ENCODE measurements at regions not wholly inside any gene's neighbourhood (a gene's known extent, or its start where the extent isn't known, plus 50 kb on each side); places are given as distances from the start of the nearest gene placed in this dataset.

- Histone ChIP-seq H3K9me3 (replicated peaks; ENCODE audit: control insufficient read depth, insufficient read depth, low read length) (no peaks in the 10 kb centered on the region), H3K36me3 (ENCODE audit: control insufficient read depth in 2 of 2, extremely low read depth in 1 of 2, insufficient read depth in 2 of 2, low read length in 2 of 2) (no peaks in the 10 kb centered on the region), H3K27ac (ENCODE audit: insufficient read depth, low read depth, low read length) (no peak overlapping the region), H3K79me2 (ENCODE audit: control insufficient read depth, insufficient read depth, low read length) (no peaks in the 10 kb centered on the region), H3K27me3 (ENCODE audit: control insufficient read depth in 2 of 2, insufficient read depth in 2 of 2, low read length in 2 of 2) (no peaks in the 10 kb centered on the region), H3K4me3 (replicated peaks in 1 of 3; ENCODE audit: insufficient read depth in 1 of 3, low read depth in 1 of 3, low read length in 3 of 3) (no peak overlapping the region), H2AFZ (ENCODE audit: low read depth, low read length) (no peak overlapping the region), H3K9me1 (replicated peaks; ENCODE audit: control insufficient read depth, extremely low read depth, insufficient read depth, low read length) (no peaks in the 10 kb centered on the region), H3K9ac (replicated peaks; ENCODE audit: extremely low read depth, insufficient read depth, low read length) (no peak overlapping the region), H3K4me1 (ENCODE audit: control insufficient read depth, extremely low read depth, insufficient read depth, low read length) (no peaks in the 10 kb centered on the region), H4K20me1 (replicated peaks; ENCODE audit: control insufficient read depth, extremely low read depth, insufficient read depth, low read length) (no peaks in the 10 kb centered on the region), H3K4me2 (ENCODE audit: insufficient read depth, low read length) (no peak overlapping the region)
- BruUV-seq (replicated peaks) = no TSS peak
- POLR2A ChIA-PET = no interaction called here
- FAIRE-seq = no peak
- DNase-seq (ENCODE audit: low read depth, low spot score) = no peak
- dilution Hi-C loops (cut with MboI; ENCODE audit: extremely low pct_ligation_motif_present, low sequenced_read_pairs) (no loop called here), intact Hi-C loops (cut with micrococcal nuclease) (no loop called here)
- CTCF ChIA-PET = no interaction called here
- TF ChIP-seq POLR2A (IDR thresholded peaks at IDR 0.05; ENCODE audit: low read depth, low read length) (no peak), POLR2AphosphoS5 (IDR thresholded peaks at IDR 0.05; ENCODE audit: insufficient read depth, low read depth, low read length) (no peak), MYC (IDR thresholded peaks at IDR 0.05; ENCODE audit: low read depth, low read length) (no peak), MAX (IDR thresholded peaks at IDR 0.05; ENCODE audit: insufficient read depth, insufficient read length) (no peak)
These were observed 766.4 kb upstream of the KLHL1 start for GRCh38 chr13:70874636-70875035.

- H3K4me3 ChIP-seq (replicated peaks in 1 of 3; ENCODE audit: insufficient read depth in 1 of 3, low read depth in 1 of 3, low read length in 3 of 3) = no peak overlapping the region
- H3K4me1 ChIP-seq (ENCODE audit: control insufficient read depth, extremely low read depth, insufficient read depth, low read length) = no peaks in the 10 kb centered on the region
- no peak for DNase-seq (ENCODE audit: low read depth, low spot score)
- H3K9ac ChIP-seq (replicated peaks; ENCODE audit: extremely low read depth, insufficient read depth, low read length) = no peak overlapping the region
- ChIA-PET CTCF (no interaction called here), POLR2A (no interaction called here)
- H2AFZ ChIP-seq (ENCODE audit: low read depth, low read length) = no peak overlapping the region
- H3K4me2 ChIP-seq (ENCODE audit: insufficient read depth, low read length) = no peak overlapping the region
- TF ChIP-seq GATA2 (IDR thresholded peaks at IDR 0.05; ENCODE audit: insufficient read depth, insufficient read length, low read depth, low read length) = no peak
- no peak for TF ChIP-seq MAX (IDR thresholded peaks at IDR 0.05; ENCODE audit: insufficient read depth, insufficient read length)
- no peak for TF ChIP-seq JUN (IDR thresholded peaks at IDR 0.05; ENCODE audit: borderline replicate concordance, insufficient read depth, insufficient read length, low read depth)
- no peak for TF ChIP-seq CTCF (IDR thresholded peaks at IDR 0.05; ENCODE audit: extremely low read depth in 1 of 2, insufficient read depth in 1 of 2, low read depth in 1 of 2, low read length in 2 of 2)
- TF ChIP-seq FOS (IDR thresholded peaks at IDR 0.05; ENCODE audit: borderline replicate concordance, insufficient read depth, low read length) = no peak
- no peak for TF ChIP-seq POLR2A (IDR thresholded peaks at IDR 0.05; ENCODE audit: low read depth, low read length)
- TF ChIP-seq MYC (IDR thresholded peaks at IDR 0.05; ENCODE audit: low read depth, low read length) = no peak
- TF ChIP-seq POLR2AphosphoS5 (IDR thresholded peaks at IDR 0.05; ENCODE audit: insufficient read depth, low read depth, low read length) = no peak
- no peak for TF ChIP-seq EZH2 (IDR thresholded peaks at IDR 0.05; ENCODE audit: borderline replicate concordance, low read depth, low read length, severe bottlenecking)
- H3K9me1 ChIP-seq (replicated peaks; ENCODE audit: control insufficient read depth, extremely low read depth, insufficient read depth, low read length) = no peaks in the 10 kb centered on the region
- intact Hi-C loops (cut with micrococcal nuclease) = no loop called here
- no peaks in the 10 kb centered on the region for H3K27me3 ChIP-seq (ENCODE audit: control insufficient read depth in 2 of 2, insufficient read depth in 2 of 2, low read length in 2 of 2)
- no peaks in the 10 kb centered on the region for H3K36me3 ChIP-seq (ENCODE audit: control insufficient read depth in 2 of 2, extremely low read depth in 1 of 2, insufficient read depth in 2 of 2, low read length in 2 of 2)
- no peaks in the 10 kb centered on the region for H3K79me2 ChIP-seq (ENCODE audit: control insufficient read depth, insufficient read depth, low read length)
- BruUV-seq (replicated peaks) = no TSS peak
- no peaks in the 10 kb centered on the region for H4K20me1 ChIP-seq (replicated peaks; ENCODE audit: control insufficient read depth, extremely low read depth, insufficient read depth, low read length)
- dilution Hi-C loops (cut with MboI; ENCODE audit: extremely low pct_ligation_motif_present, low sequenced_read_pairs) = no loop called here
- no peaks in the 10 kb centered on the region for H3K9me3 ChIP-seq (replicated peaks; ENCODE audit: control insufficient read depth, insufficient read depth, low read length)
- H3K27ac ChIP-seq (ENCODE audit: insufficient read depth, low read depth, low read length) = no peak overlapping the region
- no peak for FAIRE-seq
These were observed 756.5 kb upstream of the KLHL1 start for GRCh38 chr13:70864731-70865130.
